Glomerular endothelial cell (primary cell): ENCODE measurements at regions not wholly inside any gene's neighbourhood (a gene's known extent, or its start where the extent isn't known, plus 50 kb on each side); places are given as distances from the start of the nearest gene placed in this dataset.

Experiments used
- DNase-seq: peaks from one replicate; pipeline ENCODE4 v3.0.0-alpha.2; 2011; ENCODE audit warnings: low read depth, low spot score; ENCODE audit errors: extremely low read depth

DNA sequence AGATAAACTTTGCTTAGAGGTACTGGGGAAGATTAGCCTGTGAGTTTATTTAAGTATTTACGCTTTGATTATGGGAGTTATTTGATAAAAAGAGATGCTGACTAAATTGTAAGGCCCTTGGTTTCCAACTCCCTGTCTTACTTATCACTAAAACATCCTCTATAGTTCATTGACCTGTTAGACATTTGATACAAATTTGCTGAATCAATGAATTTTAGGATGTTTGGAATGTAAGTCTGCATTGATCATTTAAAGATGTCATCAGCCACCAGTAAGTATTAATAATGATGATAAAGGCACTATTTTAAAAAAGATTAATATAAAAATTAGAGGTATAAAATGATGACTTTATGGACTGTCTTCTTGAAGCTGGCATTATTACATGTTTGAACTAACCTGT is 340.6 kb downstream of the SPRY1 start:
- DNase-seq, result no peak

DNA sequence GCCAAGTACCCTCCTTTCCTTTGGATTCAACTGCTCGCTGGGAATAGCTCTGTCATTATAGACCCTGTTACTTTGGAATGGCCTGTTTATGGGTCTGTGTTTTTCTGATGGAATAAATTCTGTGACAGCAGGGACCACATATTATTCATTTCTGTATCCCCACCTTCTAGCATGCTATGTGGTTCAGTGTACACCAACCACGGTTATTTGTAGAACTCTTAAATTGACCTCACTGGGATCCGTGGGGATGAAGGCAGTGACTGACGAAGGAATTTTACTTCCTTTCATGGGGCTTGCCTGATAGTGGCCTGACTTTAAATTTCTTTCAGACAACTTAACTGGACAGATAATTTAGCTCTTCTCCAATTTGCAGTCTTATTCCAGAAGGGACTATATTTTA is 343.2 kb downstream of the SPRY1 start:
- no peak for DNase-seq

DNA sequence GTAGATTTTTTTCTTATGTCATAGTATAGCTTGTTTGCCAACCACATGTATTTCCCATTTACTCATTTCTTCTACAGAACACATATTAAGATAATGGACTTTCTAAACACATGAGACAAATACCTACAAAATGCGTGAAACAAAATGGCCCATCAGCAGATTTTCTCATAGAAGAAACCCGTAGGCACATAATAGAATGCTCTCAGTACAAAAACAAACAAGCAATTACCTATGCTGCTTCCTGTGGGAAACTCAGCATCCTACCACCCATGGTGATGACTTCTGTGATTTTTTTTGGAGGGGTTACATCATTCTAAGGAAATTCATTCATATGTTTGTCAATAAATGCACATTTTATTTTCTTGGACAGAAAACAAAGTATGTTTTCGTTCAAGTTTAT is 343.6 kb downstream of the SPRY1 start:
- DNase-seq, result no peak

DNA sequence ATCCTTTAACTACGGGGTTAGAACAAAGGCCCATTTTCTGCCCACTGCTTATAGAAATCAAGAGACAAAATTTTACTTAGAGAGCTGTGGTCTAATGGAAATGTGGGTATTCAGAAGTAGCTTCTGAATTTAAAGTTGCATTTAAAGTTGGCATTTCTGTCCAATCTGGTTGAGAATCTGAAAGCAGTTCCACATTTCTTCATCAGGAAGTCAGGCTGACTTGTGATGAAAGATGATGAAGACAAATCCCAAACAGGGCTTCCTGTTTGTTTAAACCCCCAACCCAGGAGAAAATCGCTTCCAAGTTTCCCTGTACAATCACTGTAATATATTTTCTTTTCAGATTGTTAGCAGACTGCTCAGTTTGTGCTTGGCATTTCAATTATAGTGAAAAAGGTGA is 345.3 kb downstream of the SPRY1 start:
- DNase-seq, result peak; percentile 22

DNA sequence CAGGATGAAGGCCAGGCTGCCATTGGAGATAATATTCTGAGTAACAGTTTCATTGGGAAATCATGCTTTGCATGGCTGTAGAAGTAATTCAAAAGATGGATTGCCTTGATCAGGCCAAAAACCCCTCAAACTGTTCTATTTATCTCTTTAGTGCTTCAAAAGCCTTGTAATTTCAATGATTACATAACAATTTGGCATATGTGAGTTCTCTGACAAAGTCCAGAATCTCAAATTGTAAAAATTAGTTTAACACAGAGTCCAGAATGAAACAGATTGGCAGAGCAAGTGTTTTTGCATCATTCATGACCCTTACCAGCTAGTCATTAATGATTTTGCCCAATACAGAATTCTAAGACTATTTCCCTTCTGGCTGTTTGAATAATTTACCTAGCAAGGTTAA is 347.3 kb downstream of the SPRY1 start:
- DNase-seq, result no peak

DNA sequence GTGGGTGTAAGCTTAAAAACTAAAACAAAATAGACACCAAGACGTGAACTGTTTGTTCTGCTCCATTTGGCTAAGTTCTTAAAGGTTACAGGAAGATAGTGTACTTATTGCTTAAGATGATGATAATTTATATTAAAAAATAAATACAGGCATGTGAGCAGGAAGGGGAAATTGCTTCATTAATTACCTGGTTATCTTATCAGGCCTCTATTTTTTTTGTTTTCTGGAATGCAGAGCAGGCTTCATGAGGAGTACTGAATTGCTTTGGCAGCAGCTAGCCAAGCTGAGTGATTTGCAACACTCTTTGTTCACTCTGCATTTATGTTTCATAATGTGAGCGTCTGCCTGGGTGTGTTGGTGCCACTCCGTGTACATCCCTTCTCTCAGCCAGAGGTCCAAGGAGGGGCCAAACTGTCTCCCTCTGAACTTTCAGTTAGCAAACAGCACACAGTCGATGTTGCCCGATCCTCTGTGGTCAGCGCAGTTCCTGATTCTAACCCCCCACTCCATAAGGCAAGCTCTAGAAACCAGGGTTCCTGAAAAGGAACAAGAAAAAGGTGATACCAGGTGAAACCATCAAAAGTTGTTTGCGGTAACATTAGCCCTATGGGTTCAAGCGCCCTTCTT is 348.2 kb downstream of the SPRY1 start:
- DNase-seq, result no peak

DNA sequence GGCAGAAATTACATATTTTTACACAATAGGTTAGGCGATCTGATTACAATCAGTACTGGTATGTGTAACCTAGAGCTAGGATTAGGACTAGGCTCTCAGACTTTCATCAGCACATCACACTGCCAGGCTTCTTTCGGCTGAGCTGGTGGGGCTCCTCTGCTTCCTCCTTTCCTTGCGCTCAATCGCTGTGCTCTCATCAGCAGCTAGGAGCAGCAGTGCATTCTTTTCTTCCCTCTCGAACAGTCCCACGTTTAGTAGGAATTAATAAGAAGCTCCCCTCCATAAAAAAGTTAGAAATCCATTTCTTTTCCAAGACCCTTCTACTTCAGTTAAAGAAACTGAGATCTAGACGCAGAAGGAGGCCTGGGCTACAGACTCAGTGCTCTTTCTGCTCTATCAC is 350.4 kb downstream of the SPRY1 start:
- no peak for DNase-seq

DNA sequence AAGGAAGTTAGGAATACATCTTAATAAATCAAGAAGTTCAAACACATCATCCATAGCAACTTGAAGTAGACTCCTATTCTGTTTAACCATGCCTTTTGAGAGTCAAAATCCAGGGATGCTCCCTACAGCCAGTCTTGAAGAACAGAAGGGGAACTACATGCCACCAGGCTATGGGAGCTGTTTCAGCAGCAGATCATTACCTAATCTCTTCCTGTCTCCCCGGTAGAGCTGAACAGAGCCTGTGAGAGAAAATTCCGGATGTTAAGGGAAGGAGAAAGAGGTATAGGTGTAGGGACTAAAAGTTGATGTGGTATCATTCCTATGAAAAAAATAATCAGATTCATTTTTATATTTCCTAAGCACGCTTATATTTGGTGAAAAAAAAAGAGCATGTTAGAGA is 352.2 kb downstream of the SPRY1 start:
- no peak for DNase-seq

DNA sequence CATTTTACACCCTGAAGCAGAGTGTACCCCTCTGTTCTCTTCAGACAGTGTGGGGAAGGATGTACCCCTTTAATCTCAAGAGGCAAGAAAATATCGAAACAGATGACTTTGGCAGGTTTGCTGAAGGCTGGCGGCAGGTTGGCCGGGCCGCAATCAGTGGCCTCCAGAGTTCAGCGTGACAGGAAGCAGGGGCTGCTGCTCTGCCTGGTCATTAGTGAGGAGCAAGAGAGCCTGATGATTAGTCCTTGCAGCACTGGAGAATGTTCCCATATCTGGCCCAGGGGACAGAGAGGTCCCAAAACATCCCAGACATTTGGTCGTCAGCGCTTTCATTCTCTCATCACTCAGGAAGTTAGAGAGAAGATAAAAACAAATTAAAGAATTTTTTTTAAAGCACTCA is 352.8 kb downstream of the SPRY1 start:
- no peak for DNase-seq

DNA sequence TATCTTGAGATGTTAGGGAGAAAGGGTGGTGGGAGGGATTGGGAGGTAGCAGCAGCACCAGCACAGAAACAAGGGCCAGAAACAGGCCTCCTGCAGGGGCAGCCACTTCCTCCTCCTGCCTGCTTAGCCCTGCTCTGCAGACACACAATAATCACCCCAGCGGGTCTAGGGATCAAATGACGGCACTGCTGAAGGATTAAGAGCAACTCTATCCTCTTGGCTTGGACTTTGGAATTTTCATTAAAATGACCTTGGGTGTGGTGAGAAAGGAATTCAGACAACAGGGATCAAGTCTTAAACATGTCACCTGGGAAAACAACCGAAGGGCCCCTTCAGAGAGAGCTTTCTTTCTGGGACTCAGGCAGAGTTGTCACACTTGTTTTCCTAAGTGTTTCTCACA is 353.4 kb downstream of the SPRY1 start:
- no peak for DNase-seq

DNA sequence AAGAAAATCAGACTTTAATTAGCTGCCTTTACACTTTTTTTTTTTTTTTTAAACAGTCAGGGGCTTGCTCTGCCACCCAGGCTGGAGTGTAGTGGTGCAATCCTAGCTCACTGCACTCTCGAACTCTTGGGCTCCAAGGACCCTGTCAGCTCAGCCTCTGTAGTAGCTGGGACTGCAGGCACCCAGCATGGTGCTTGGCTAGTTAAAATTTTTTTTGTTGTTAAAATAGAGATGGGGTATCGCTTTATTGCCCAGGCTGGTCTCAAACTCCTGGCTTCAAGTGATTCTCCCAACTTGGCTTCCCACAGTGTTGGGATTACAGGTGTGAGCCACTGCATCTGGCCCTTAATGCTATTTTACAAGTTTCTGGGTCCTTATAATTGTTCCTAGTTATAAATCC is 359.1 kb downstream of the SPRY1 start:
- DNase-seq, result no peak

DNA sequence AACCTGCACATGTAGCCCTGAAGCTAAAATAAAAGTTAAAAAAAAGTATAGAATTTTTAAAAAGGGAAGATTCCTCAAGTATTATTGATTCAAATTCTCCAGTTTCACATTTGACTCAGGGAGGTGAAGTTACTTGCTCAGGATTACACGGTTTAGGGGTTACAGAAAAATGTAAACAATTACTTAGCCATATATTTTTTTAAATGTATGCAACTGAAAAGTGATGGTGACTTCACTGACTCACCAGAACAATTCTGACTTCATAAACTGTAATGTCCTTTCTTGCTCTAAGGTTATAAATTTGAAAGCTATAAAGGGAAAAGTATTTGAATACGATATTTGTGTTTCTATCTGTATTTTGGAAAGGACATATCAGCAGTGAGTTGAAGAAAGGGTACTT is 371.2 kb downstream of the SPRY1 start:
- no peak for DNase-seq

DNA sequence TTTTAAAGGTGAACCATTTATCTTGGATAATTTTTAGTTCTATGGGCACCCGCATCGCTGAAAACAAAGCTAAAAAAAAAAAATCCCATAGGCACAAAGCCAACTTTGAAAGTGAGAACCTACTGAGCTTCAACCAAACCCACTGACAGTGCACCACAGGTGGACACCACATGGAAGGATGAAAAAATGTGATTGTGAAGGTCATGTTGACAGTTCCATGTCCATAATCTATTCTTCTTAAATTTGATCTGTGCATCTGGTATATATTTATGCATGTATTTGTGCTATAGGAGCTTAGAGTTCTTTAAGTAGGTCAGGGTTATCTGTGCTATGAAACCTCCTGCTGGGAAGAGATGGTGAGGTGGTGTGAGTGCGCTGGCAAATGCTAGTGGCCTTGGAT is 374.3 kb downstream of the SPRY1 start:
- DNase-seq, result no peak

DNA sequence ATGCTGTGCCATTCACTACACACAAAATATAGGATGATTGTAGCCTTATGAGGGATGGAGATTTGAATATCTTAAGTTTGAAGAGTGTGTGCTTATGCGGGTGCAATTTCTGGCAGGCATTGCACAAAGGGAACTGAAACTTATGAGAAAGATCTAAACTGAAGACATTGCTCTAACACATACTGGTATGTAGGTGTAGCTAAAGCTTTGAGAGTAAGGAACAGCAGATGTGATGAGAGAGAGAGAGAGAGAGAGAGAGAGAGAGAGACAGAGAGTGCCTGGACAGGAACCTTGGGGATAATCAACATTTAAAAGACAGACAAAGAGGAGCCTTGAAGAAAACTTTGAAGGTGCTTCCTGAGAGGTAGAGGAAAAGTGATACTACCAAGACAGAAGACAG is 379.7 kb downstream of the SPRY1 start:
- no peak for DNase-seq

DNA sequence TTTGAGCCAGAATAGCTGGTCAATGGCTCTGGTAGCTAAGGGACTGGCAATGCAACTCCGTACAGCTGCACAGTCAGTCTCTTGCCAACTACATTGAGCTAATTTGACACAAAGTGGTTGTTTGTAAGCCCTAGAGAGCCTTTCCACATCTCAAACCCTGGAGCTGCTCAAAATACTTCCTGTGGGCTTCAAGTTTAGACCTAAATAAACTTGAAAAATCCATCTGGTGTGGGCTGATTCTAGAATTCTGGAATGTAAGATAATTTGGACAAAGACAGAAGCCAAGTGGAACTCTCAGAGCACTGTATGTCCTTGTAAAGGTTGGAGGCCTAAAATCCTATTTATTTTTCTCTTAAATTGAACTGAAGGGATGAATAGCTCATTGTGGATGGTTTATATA is 380.8 kb downstream of the SPRY1 start:
- no peak for DNase-seq

DNA sequence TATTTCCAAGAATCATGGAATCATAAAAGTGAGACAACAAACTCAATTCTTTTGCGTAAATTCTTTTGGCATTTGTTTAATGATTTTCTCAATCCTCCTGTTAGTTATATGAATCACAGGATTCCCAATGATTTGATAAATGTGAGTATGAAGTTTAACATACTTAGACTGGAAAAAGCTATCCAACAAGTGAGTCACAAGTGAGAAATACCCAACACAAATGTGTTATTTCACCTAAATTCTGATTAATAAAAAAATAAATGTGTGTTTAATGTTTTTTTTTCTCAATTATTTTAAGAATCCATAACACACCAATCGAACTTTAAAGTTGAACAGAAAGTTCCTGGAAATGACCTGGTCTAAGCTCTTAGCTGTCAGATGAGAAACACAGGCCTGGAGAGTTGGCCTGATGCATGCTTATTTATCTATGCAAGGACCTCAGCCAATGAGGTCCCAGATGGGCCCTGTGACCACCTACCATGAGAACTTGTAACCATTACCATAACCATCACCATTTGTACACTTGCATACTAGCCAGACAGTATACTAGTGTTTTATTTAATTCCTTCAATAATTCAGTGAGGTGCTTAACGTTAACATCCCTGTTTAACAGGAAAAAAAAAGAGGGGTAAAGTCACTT is 386.7 kb downstream of the SPRY1 start:
- no peak for DNase-seq

DNA sequence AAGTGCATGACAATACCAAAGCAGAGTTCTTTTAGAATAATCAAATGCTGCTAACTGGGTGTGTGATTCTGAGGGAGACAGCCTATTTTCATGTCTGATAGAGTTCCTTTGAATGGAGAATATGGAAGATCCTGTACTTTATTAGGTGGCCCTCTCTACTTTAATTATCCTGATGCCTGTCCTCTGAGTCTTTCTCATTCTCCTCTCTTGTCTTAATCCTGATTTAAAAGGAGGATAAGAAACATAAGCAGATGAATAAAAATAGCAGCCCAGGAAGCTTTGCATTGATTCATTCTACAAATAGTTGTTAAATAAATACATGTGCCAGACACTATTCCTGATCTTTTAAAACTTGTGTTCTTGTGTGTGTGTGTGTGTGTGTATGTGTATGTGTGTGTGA is 387.3 kb downstream of the SPRY1 start:
- DNase-seq, result no peak

DNA sequence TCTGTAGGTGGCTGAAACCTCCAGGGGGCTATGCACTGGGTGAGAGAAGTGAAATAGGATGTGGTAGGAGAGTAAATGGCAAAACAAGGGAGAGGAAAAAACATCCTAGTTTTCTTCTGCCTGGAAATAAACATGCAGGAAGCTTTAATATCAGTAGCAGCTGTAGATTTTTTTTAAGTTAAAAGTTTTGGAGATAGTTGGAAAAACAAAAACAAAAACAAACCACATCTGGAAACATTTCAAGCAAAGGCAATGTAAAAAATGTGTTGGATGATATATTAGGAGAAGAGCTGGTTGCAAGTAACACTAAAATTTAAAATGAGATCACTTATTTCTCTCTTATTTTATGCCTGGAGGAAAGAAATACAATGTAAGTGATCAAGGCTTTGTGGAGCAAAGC is 388.0 kb downstream of the SPRY1 start:
- DNase-seq, result no peak

DNA sequence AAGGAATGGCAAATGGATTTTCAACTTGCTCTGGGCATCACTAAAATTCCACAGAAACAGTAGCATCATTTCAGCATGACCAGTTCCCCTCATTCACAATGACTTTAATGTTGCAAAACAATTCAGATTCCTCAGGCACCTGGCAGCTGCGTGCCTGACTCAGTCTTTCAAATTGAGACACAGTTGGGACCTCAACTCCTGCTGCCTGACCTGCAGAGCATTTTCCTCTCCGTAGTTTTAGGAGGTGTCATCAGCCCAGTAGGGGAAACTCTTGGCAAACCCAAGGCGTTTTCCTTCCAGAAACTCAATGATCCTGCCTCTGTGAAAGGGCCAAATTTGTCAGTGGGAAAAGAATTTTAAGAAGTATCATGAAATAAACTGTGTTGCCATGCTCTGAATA is 388.9 kb downstream of the SPRY1 start:
- no peak for DNase-seq

DNA sequence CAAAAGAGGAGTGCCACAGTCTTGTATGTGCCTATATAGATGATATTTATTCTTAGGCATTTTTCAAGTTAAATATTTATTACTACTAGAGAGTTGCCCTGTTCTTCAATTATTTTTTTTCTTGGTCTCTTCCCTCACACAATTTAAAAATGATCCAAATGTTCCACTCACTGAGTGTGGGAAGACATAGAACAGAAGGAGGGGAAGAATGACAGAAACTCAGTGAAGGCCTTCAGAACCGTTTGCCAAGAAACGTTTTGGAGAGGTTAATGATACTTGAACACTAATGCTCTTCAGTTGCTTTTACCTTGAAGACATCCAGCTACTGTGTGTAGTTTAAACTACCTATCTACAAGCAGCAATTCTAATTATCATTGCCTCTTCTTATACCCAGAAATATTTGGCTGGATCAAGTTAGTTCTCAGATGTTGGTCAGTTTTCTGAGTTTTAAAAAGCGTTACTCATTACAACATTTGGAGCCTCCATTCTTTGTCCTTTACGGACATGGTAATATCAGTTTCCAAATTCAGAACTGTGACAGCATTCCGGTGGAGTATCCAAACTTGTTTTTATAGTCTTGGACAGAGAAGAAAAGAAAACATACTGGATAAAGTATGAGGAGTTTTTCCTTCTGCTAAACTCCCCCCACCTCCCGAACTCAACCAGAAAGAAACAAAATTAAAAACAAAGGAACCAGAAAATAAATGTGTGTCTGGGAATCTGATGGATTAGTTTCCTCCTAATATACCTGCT is 389.7 kb downstream of the SPRY1 start:
- no peak for DNase-seq

DNA sequence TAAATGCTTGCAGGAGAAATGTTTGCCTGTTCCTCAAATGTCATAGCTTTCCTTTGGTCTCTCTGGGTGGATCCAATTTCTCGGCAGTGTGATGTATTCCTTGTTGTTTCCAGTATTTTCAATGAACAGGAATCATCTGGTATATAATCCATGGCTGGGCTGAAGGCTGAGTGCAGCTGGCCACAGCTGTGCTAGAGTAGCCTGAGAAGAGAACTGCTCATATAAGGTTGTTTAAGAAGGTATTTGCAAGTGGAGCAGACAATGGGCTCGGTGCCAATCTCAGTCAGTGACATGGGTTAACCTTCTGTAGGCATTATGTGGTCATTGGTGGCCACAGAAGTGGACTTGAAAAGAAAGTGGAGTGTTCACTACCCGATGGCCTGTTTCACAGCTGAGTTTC is 390.3 kb downstream of the SPRY1 start:
- DNase-seq, result no peak

DNA sequence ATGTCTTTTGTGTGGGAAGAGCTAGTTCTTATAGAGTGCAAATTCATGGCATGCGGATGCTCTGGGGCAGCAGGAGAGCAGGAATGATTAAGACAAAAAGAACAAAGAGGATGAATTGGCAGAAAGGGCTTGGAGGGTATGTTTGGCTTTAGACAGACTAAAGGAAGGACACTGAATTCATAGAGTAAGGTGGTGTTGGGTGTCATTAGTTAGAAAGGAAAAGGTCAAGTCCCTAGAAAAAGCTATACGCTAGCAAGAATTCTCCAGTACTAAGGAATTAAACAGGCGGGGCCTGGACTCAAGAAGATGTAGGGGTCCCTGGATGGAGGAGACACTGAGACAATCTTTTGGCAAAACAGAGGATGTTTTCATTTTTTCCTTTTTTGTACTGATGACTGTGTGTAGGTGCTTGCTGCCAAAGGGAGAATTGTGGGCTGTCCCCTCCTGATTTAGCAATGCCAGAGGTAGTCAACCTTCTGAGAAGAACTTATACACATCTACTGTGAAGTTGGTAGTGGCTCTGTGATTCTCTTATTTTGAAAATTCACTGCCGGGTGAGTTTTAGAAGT is 391.0 kb downstream of the SPRY1 start:
- no peak for DNase-seq
